Tibial nerve (tissue), 4 donors: ENCODE measurements at regions not wholly inside any gene's neighbourhood (a gene's known extent, or its start where the extent isn't known, plus 50 kb on each side); places are given as distances from the start of the nearest gene placed in this dataset.

Experiments used
- DNase-seq, 2 donors: peaks; one replicate each; pipeline ENCODE4 v3.0.0-alpha.2; 2019; ENCODE audit warnings: low spot score in 2 of 2
- H3K27ac ChIP-seq, 4 donors: fragments of 200-600 bp; sonication (generic) in 3 of 4; one replicate each; pipeline ENCODE4 v1.5.1; 2017 to 2019; ENCODE audit warnings: mild to moderate bottlenecking in 1 of 4
- H3K27me3 ChIP-seq, 2 donors: fragments of 200-600 bp; sonication (generic) in 1 of 2; one replicate each; pipeline versions ENCODE4 v1.5.1 to v1.6.0; 2017 to 2019
- H3K36me3 ChIP-seq, 3 donors: fragments of 200-600 bp; sonication (generic); one replicate each; pipeline ENCODE4 v1.5.1; 2018 to 2019
- H3K4me1 ChIP-seq, 4 donors: fragments of 200-600 bp; sonication (generic) in 3 of 4; one replicate each; pipeline ENCODE4 v1.5.1; 2017 to 2019
- H3K4me3 ChIP-seq, 4 donors: fragments of 200-600 bp; sonication (generic) in 3 of 4; one replicate each; pipeline ENCODE4 v1.5.1; 2017 to 2019; ENCODE audit warnings: mild to moderate bottlenecking in 1 of 4, moderate library complexity in 1 of 4
- H3K9me3 ChIP-seq, 4 donors: fragments of 200-600 bp; sonication (generic) in 3 of 4; one replicate each; pipeline ENCODE4 v1.5.1; 2017 to 2019
- EP300 ChIP-seq, 2 donors: sonication (generic); formaldehyde crosslinking; IDR thresholded peaks; one replicate each; pipeline ENCODE4 v1.6.1; 2017; ENCODE audit warnings: antibody characterized with exemption in 2 of 2, mild to moderate bottlenecking in 1 of 2
- POLR2A ChIP-seq, 2 donors: fragments of 450-650 bp; IDR thresholded peaks; one replicate each; pipeline ENCODE4 v1.6.1; 2017; ENCODE audit warnings: antibody characterized with exemption in 2 of 2, mild to moderate bottlenecking in 2 of 2, moderate library complexity in 2 of 2
- WGBS, 2 donors: methylation state at CpG; one replicate each; pipeline ENCODE4 v1.1.5; 2018; 5-methylcytosine and 5-hydroxymethylcytosine counted together
- TF ChIP-seq, protein P1 (sequence below), 5 experiments: fragments of 200-600 bp in 3 of 5; fragments of 450-650 bp in 2 of 5; sonication (generic) in 3 of 5; IDR thresholded peaks; one replicate each; pipeline ENCODE4 v1.5.1; 2016 to 2019; ENCODE audit warnings: antibody characterized with exemption in 5 of 5, mild to moderate bottlenecking in 3 of 5, moderate library complexity in 2 of 5

DNA sequence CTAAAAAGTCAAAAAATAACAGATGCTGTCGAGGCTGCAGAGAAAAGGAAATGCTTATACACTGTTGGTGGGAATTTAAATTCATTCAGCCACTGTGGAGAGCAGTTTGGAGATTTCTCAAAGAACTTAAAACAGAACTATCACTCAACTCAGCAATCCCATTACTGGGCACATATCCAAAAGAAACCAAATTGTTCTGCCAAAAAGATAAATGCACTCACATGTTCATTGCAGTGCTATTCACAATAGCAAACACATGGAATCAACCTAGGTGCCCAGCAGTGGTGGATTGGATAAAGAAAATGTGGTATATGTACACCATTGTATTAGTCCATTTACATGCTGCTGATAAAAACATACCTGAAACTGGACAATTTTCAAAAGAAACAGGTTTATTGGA lies 116.0 kb upstream of the VGLL2 start:
- H3K36me3 ChIP-seq: no peaks in the 10 kb centered on the region
- H3K4me1 ChIP-seq: no peaks in the 10 kb centered on the region
- TF ChIP-seq EP300 (IDR thresholded peaks at IDR 0.05) (no peak), POLR2A (IDR thresholded peaks at IDR 0.05) (no peak)
- TF ChIP-seq, protein P1, sequence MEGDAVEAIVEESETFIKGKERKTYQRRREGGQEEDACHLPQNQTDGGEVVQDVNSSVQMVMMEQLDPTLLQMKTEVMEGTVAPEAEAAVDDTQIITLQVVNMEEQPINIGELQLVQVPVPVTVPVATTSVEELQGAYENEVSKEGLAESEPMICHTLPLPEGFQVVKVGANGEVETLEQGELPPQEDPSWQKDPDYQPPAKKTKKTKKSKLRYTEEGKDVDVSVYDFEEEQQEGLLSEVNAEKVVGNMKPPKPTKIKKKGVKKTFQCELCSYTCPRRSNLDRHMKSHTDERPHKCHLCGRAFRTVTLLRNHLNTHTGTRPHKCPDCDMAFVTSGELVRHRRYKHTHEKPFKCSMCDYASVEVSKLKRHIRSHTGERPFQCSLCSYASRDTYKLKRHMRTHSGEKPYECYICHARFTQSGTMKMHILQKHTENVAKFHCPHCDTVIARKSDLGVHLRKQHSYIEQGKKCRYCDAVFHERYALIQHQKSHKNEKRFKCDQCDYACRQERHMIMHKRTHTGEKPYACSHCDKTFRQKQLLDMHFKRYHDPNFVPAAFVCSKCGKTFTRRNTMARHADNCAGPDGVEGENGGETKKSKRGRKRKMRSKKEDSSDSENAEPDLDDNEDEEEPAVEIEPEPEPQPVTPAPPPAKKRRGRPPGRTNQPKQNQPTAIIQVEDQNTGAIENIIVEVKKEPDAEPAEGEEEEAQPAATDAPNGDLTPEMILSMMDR (IDR thresholded peaks at IDR 0.05): no peak
- no peak overlapping the region for H3K4me3 ChIP-seq
- H3K27ac ChIP-seq: no peak overlapping the region
- DNase-seq: no peak
- WGBS, 2 donors: 8 to 21% methylated on average over 1 of the region's 1 CpG
- no peaks in the 10 kb centered on the region for H3K27me3 ChIP-seq
- peaks cover 0 to 21% (median 0%) of the 10 kb centered on the region in 4 donors for H3K9me3 ChIP-seq

DNA sequence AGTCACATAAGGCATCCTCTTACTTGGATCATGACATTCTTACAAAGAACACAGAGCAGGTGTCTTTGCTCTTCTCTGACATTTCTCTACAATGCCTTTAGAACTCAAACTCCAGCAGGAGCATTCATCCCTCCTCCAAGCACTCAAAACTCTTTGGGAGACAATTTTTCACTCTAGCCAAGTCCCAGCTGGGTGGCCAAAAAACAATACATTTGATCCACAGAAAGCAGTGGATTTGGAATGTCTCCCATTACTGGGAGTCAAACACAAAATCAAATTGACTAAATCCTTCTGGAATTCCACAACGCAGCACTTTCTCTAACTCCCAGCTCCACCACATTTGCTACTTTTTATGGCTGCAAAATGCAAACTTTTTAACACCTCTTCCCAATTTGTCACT lies 108.6 kb upstream of the VGLL2 start:
- Histone ChIP-seq H3K27me3 (no peaks in the 10 kb centered on the region), H3K36me3 (no peaks in the 10 kb centered on the region), H3K27ac (no peak overlapping the region), H3K9me3 (peaks cover 0 to 6% (median 0%) of the 10 kb centered on the region in 4 donors), H3K4me3 (no peak overlapping the region), H3K4me1 (no peaks in the 10 kb centered on the region)
- TF ChIP-seq EP300 (IDR thresholded peaks at IDR 0.05) (no peak), POLR2A (IDR thresholded peaks at IDR 0.05) (no peak)
- TF ChIP-seq, protein P1 (IDR thresholded peaks at IDR 0.05): no peak
- DNase-seq: no peak
- WGBS, 2 donors: 27 to 38% methylated on average over 1 of the region's 1 CpG

DNA sequence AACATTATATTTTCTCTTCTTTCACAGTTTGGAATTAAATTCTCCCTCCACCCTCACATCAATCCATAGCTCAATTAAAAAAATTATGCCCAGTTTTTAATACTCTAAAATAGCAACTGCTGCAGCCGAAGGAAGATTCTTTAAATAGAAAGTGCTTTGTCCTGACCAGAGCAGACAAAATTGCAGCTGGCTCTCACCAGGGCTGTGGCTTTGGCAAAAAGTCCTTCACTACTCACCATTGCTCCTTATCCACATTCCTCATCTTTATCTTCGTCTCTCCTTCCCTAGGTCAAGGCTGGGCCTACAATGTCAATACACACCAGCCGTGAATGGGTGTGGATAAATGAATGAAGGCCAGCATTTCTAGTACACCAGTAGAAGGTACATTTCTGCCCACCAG lies 107.9 kb upstream of the VGLL2 start:
- no peak overlapping the region for H3K27ac ChIP-seq
- no peak for DNase-seq
- H3K4me3 ChIP-seq: no peak overlapping the region
- TF ChIP-seq EP300 (IDR thresholded peaks at IDR 0.05) (no peak), POLR2A (IDR thresholded peaks at IDR 0.05) (no peak)
- TF ChIP-seq, protein P1 (IDR thresholded peaks at IDR 0.05): no peak
- WGBS, 2 donors: 32 to 50% methylated on average over 3 of the region's 3 CpGs
- H3K27me3 ChIP-seq: no peaks in the 10 kb centered on the region
- no peaks in the 10 kb centered on the region for H3K36me3 ChIP-seq
- H3K9me3 ChIP-seq: no peaks in the 10 kb centered on the region
- H3K4me1 ChIP-seq: no peaks in the 10 kb centered on the region

DNA sequence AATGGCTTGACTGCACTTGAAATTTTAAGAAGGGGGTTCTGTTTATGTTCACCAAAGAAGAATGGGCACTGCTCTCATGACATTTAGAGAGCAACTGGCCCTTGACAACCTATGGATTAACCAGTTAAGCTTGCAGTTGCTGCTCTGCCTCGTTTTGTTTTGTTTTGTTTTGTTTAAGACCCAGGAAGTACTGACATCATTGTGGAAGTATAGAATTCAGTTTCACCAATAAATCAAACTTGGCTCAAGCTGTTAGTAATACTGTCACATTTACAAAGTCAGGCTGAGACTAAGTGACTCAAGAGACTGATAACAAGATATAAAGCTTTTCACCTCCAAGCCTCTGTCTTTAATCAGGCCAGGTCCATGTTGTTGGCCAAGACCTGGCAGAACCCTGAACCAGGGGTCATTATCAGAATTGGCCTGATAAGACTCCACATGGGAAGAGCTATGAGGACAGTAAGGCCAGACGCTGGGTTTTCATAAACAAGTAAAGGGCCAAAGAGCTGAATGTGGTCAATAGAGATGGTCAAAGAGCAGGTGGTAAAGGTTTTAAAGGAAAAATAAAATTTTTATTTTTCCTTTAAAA lies 99.4 kb upstream of the VGLL2 start:
- Histone ChIP-seq H3K27me3 (no peaks in the 10 kb centered on the region), H3K9me3 (no peaks in the 10 kb centered on the region), H3K4me3 (no peak overlapping the region), H3K36me3 (no peaks in the 10 kb centered on the region), H3K4me1 (no peaks in the 10 kb centered on the region), H3K27ac (no peak overlapping the region)
- TF ChIP-seq, protein P1 (IDR thresholded peaks at IDR 0.05): no peak
- TF ChIP-seq EP300 (IDR thresholded peaks at IDR 0.05): no peak
- TF ChIP-seq POLR2A (IDR thresholded peaks at IDR 0.05): no peak
- WGBS, 2 donors: 35 to 36% methylated on average over 2 of the region's 2 CpGs
- DNase-seq: no peak

DNA sequence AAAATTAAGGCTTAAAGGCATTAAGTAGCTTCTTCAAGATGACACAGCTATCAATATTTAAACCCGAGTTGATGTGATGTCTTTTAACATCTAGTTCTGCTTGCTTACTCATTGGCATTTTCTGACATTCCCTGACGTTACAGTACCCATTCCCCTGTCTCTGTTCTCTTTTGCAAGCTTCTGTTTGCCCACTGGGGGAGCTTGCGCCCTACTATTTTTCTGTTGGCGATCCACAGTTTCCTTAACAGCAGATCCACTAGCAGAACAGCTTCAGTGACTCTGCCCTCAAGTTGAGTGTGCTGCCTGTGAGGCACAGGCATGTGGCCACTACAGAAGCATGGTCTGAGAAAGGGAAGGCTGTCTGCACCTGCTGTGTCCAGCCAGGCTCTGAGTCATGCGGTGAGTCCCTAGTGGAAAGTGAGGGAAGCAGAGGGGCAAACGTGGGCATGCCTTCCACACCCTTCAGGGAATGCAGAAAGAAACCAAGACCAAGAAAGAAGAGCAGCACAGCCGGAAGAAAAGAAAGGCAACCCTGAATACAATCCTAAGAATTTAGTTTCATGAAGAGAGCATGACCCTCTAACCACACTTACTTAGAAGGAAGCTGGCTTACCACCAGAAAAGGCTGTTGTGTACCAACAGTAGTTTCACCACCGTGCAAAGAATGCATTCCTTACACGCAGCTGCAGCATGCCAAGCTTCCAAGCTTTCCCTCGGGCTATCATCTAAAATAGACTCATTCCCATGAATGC lies 97.7 kb upstream of the VGLL2 start:
- Histone ChIP-seq H3K36me3 (no peaks in the 10 kb centered on the region), H3K4me3 (no peak overlapping the region), H3K27ac (no peak overlapping the region), H3K27me3 (no peaks in the 10 kb centered on the region), H3K9me3 (peaks cover 0 to 5% (median 0%) of the 10 kb centered on the region in 4 donors), H3K4me1 (no peaks in the 10 kb centered on the region)
- no peak for DNase-seq
- WGBS, 2 donors: 42 to 45% methylated on average over 10 of the region's 10 CpGs
- TF ChIP-seq POLR2A (IDR thresholded peaks at IDR 0.05) (no peak), EP300 (IDR thresholded peaks at IDR 0.05) (no peak)
- TF ChIP-seq, protein P1 (IDR thresholded peaks at IDR 0.05): no peak
